WTC11 (cell line): ENCODE measurements at regions not wholly inside any gene's neighbourhood (a gene's known extent, or its start where the extent isn't known, plus 50 kb on each side); places are given as distances from the start of the nearest gene placed in this dataset.

Experiments
- ATAC-seq: fragments of 200-7000 bp; cut with Tn5 transposase; 2 replicates; pipeline ENCODE4 v1.10.0; 2021; ENCODE audit warnings: mild to moderate bottlenecking, moderate library complexity
- CTCF ChIA-PET: fragments of 300-600 bp; sonication (Branson Sonifier 250); formaldehyde crosslinking; loops from one replicate; lab custom pipeline; 2021; ENCODE audit warnings: antibody characterized with exemption; lab: Charles Lee
- POLR2A ChIA-PET: fragments of 350-600 bp; sonication (Branson Sonifier 250); formaldehyde crosslinking; loops from one replicate; lab custom pipeline; 2021; ENCODE audit warnings: antibody characterized with exemption; lab: Charles Lee
- DNase-seq: peaks from one replicate; pipeline ENCODE4 v3.0.0; 2021; ENCODE audit warnings: low spot score
- H3K27ac Mint-ChIP-seq: 2 replicates; pipeline ENCODE4 v1.8.0; 2021; ENCODE audit warnings: mixed read lengths
- H3K27me3 Mint-ChIP-seq: 2 replicates; pipeline ENCODE4 v1.8.0; 2021; ENCODE audit warnings: low read depth, mild to moderate bottlenecking, moderate library complexity, mixed read lengths
- H3K36me3 Mint-ChIP-seq: 2 replicates; pipeline ENCODE4 v1.8.0; 2021; ENCODE audit warnings: mixed read lengths
- H3K4me1 Mint-ChIP-seq: 2 replicates; pipeline ENCODE4 v1.8.0; 2022; ENCODE audit warnings: mixed read lengths
- H3K4me3 Mint-ChIP-seq: 2 replicates; pipeline ENCODE4 v1.8.0; 2021; ENCODE audit warnings: mild to moderate bottlenecking, moderate library complexity, mixed read lengths
- H3K9me3 Mint-ChIP-seq: 2 replicates; pipeline ENCODE4 v1.8.0; 2021; ENCODE audit warnings: mixed read lengths
- ATF1 ChIP-seq: sonication (generic); formaldehyde crosslinking; IDR thresholded peaks from 2 replicates; pipeline ENCODE4 v1.8.1; 2023; ENCODE audit warnings: mild to moderate bottlenecking, moderate library complexity, missing genetic modification reagents
- GABPB1 ChIP-seq: sonication (generic); formaldehyde crosslinking; IDR thresholded peaks from 2 replicates; pipeline ENCODE4 v1.8.1; 2023; ENCODE audit warnings: mild to moderate bottlenecking, missing genetic modification reagents
- GRHL2 ChIP-seq: fragments of 250-450 bp; sonication (Bioruptor Pico); IDR thresholded peaks from 2 replicates; pipeline ENCODE4 v1.8.0; 2022; ENCODE audit warnings: mild to moderate bottlenecking, moderate library complexity; ENCODE audit not compliant: insufficient replicate concordance, severe bottlenecking
- HMGA2 ChIP-seq: fragments of 250-450 bp; sonication (Bioruptor Pico); IDR thresholded peaks from 2 replicates; pipeline ENCODE4 v1.4.0; 2021; ENCODE audit warnings: mild to moderate bottlenecking, moderate library complexity
- IRF1 ChIP-seq: sonication (generic); formaldehyde crosslinking; IDR thresholded peaks from 2 replicates; pipeline ENCODE4 v1.8.0; 2023; ENCODE audit warnings: missing genetic modification reagents
- MYBL2 ChIP-seq: sonication (generic); formaldehyde crosslinking; IDR thresholded peaks from 2 replicates; pipeline ENCODE4 v1.8.1; 2023; ENCODE audit warnings: mild to moderate bottlenecking, moderate library complexity, missing genetic modification reagents
- SMAD3 ChIP-seq: sonication (generic); formaldehyde crosslinking; IDR thresholded peaks from 2 replicates; pipeline ENCODE4 v1.8.0; 2022; ENCODE audit warnings: missing genetic modification reagents, mild to moderate bottlenecking, borderline replicate concordance
- SMAD4 ChIP-seq: sonication (generic); formaldehyde crosslinking; IDR thresholded peaks from 2 replicates; pipeline ENCODE4 v1.8.0; 2022; ENCODE audit warnings: mild to moderate bottlenecking, missing genetic modification reagents
- TCF7 ChIP-seq: sonication (generic); formaldehyde crosslinking; IDR thresholded peaks from 2 replicates; pipeline ENCODE4 v1.8.0; 2022; ENCODE audit warnings: mild to moderate bottlenecking, low read depth, missing genetic modification reagents, moderate library complexity
- TEAD4 ChIP-seq: sonication (generic); formaldehyde crosslinking; IDR thresholded peaks from 2 replicates; pipeline ENCODE4 v1.8.0; 2022; ENCODE audit warnings: mild to moderate bottlenecking, missing genetic modification reagents
- ZNF219 ChIP-seq: sonication (generic); formaldehyde crosslinking; IDR thresholded peaks from 2 replicates; pipeline ENCODE4 v1.8.0; 2023; ENCODE audit warnings: missing genetic modification reagents, mild to moderate bottlenecking, borderline replicate concordance
- ZNF281 ChIP-seq: sonication (generic); formaldehyde crosslinking; IDR thresholded peaks from 2 replicates; pipeline ENCODE4 v1.8.0; 2023; ENCODE audit warnings: mild to moderate bottlenecking, missing genetic modification reagents
- ZNF425 ChIP-seq: fragments of 250-450 bp; sonication (Bioruptor Pico); conservative IDR thresholded peaks from 2 replicates; pipeline ENCODE4 v1.9.0; 2021; ENCODE audit warnings: mild to moderate bottlenecking
- TF ChIP-seq, protein P1 (sequence below): sonication (generic); formaldehyde crosslinking; IDR thresholded peaks from 2 replicates; pipeline ENCODE4 v1.8.1; 2022; ENCODE audit warnings: mild to moderate bottlenecking, moderate library complexity, missing genetic modification reagents
- TF ChIP-seq, protein P2 (sequence below): fragments of 250-450 bp; sonication (Bioruptor Pico); IDR thresholded peaks from 2 replicates; pipeline ENCODE4 v2.1.2; 2022; ENCODE audit warnings: mild to moderate bottlenecking, moderate library complexity
- TF ChIP-seq, protein P3 (sequence below): sonication (generic); formaldehyde crosslinking; IDR thresholded peaks from 2 replicates; pipeline ENCODE4 v1.8.0; 2022; ENCODE audit warnings: mild to moderate bottlenecking, missing genetic modification reagents

DNA sequence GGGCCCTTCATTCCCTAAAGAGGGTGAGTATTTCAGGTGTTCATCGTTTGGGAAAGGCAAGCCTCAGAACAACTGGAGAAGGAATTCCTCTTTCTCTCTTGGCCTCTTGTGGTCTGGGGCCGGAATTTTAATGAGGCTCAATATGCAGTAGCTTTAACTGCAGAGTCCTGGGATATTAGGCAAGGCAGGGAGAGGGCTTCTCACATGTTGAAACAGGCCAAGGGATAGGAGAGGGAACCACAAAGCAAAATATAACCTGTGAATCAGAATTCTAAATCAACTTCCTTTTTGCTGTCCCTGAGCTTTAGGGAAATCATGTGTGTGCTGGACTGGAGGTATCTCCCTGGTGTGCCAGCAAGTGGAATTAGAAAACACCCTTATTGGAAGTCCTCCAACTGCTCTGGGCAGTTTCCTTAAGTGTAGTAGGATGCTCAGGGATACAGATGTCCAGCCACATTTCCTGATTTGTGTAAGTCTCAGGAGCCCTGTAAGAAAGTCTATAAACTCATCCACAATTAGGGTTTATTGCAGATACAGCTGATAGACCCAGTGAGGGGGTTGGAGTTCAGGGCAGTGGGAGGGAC, 215.8 kb upstream of the ZRANB2 start:
- H3K27me3 Mint-ChIP-seq: no peaks in the 10 kb centered on the region
- H3K36me3 Mint-ChIP-seq: no peaks in the 10 kb centered on the region
- H3K4me1 Mint-ChIP-seq: peaks cover 4% of the 10 kb centered on the region
- ChIA-PET CTCF (no interaction called here), POLR2A (no interaction called here)
- H3K27ac Mint-ChIP-seq: no peak overlapping the region
- no peak overlapping the region for H3K4me3 Mint-ChIP-seq
- no peak for DNase-seq
- TF ChIP-seq GRHL2 (CRISPR knock-in tag) (no peak), SMAD3 (CRISPR knock-in tag) (no peak), HMGA2 (CRISPR knock-in tag) (no peak), IRF1 (CRISPR knock-in tag) (no peak), SMAD4 (CRISPR knock-in tag) (no peak), MYBL2 (CRISPR knock-in tag) (no peak), ATF1 (CRISPR knock-in tag) (no peak), ZNF281 (CRISPR knock-in tag) (no peak), GABPB1 (CRISPR knock-in tag) (no peak), ZNF219 (CRISPR knock-in tag) (no peak), ZNF425 (CRISPR knock-in tag) (no peak)
- TF ChIP-seq, protein P1, sequence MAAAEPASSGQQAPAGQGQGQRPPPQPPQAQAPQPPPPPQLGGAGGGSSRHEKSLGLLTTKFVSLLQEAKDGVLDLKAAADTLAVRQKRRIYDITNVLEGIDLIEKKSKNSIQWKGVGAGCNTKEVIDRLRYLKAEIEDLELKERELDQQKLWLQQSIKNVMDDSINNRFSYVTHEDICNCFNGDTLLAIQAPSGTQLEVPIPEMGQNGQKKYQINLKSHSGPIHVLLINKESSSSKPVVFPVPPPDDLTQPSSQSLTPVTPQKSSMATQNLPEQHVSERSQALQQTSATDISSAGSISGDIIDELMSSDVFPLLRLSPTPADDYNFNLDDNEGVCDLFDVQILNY (CRISPR knock-in tag): no peak
- TF ChIP-seq, protein P2, sequence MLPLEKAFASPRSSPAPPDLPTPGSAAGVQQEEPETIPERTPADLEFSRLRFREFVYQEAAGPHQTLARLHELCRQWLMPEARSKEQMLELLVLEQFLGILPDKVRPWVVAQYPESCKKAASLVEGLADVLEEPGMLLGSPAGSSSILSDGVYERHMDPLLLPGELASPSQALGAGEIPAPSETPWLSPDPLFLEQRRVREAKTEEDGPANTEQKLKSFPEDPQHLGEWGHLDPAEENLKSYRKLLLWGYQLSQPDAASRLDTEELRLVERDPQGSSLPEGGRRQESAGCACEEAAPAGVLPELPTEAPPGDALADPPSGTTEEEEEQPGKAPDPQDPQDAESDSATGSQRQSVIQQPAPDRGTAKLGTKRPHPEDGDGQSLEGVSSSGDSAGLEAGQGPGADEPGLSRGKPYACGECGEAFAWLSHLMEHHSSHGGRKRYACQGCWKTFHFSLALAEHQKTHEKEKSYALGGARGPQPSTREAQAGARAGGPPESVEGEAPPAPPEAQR (CRISPR knock-in tag): no peak
- TF ChIP-seq, protein P3, sequence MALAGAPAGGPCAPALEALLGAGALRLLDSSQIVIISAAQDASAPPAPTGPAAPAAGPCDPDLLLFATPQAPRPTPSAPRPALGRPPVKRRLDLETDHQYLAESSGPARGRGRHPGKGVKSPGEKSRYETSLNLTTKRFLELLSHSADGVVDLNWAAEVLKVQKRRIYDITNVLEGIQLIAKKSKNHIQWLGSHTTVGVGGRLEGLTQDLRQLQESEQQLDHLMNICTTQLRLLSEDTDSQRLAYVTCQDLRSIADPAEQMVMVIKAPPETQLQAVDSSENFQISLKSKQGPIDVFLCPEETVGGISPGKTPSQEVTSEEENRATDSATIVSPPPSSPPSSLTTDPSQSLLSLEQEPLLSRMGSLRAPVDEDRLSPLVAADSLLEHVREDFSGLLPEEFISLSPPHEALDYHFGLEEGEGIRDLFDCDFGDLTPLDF (CRISPR knock-in tag): no peak
- ATAC-seq: no peak
- peaks cover 7% of the 10 kb centered on the region for H3K9me3 Mint-ChIP-seq

DNA sequence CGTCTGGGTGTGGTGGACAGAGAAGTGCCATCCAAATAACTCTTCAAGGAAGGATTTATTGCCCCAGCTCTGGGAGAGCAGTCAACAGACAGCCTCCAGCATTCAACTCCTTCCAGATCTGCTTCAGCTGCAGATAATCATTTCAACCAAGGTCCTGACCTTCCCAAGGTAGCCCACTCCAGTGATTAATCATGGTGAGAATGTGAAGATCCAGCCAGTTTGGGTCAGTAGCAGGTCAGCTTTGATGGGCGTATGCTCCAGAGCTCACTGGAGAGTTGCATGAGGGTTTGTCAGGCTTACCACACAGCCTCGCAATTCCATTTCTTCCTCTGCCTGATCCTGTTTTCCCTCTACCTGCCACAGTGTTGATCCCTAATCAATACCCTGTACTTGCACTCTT, 214.5 kb upstream of the ZRANB2 start:
- Mint-ChIP-seq H3K36me3 (0 out of 2 replicates have a peak, but pooled peaks cover under 1% of the 10 kb centered on the region), H3K27me3 (no peaks in the 10 kb centered on the region), H3K4me1 (peaks cover 4% of the 10 kb centered on the region), H3K9me3 (peaks cover 13% of the 10 kb centered on the region), H3K27ac (no peak overlapping the region), H3K4me3 (no peak overlapping the region)
- DNase-seq (no peak), ATAC-seq (no peak)
- TF ChIP-seq, protein P3 (CRISPR knock-in tag): no peak
- TF ChIP-seq TEAD4 (no peak), TCF7 (CRISPR knock-in tag) (no peak)
- ChIA-PET CTCF (no interaction called here), POLR2A (no interaction called here)
